Kidney epithelial cell (primary cell): ENCODE measurements at regions not wholly inside any gene's neighbourhood (a gene's known extent, or its start where the extent isn't known, plus 50 kb on each side); places are given as distances from the start of the nearest gene placed in this dataset.

Experiments used
- DNase-seq: peaks from one replicate; pipeline ENCODE4 v3.0.0-alpha.2; 2010; ENCODE audit warnings: low read depth
- H3K27me3 ChIP-seq: 2 replicates; pipeline ENCODE4 v1.6.0; 2011; ENCODE audit warnings: low read length; ENCODE audit not compliant: control insufficient read depth, insufficient read depth
- H3K36me3 ChIP-seq: 2 replicates; pipeline ENCODE4 v1.5.1; 2011; ENCODE audit warnings: low read length; ENCODE audit not compliant: control insufficient read depth, insufficient read depth
- H3K4me3 ChIP-seq: 2 replicates; pipeline ENCODE4 v1.5.1; 2011; ENCODE audit warnings: low read depth, mild to moderate bottlenecking, control low read depth, low read length
- TF ChIP-seq, protein P1 (sequence below): IDR thresholded peaks from 2 replicates; pipeline ENCODE4 v1.5.1; 2011; ENCODE audit warnings: mild to moderate bottlenecking, moderate library complexity, low read length, control low read depth, inconsistent platforms; ENCODE audit not compliant: insufficient read depth, poor library complexity, severe bottlenecking

DNA sequence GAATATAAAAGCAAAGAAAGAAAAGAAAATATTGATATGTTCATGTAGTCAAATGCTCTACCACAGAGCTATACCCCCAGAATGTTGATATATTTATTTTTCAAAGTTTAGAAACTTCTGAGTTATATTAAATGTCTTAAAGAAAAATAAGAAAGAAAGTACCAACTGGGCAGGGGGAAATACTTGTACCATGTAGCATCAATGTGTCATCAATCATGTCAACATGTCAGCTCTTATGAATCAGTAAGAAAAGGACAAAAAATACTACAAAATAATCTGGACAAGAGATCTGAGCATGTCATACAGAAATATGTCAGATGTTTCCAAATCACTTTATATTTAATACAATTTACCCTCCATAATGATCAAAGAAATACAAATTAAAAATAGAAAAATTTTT, 595.1 kb upstream of the ATP2B1 start:
- DNase-seq = no peak
- no peak overlapping the region for H3K4me3 ChIP-seq
- no peaks in the 10 kb centered on the region for H3K36me3 ChIP-seq
- H3K27me3 ChIP-seq = no peaks in the 10 kb centered on the region
- TF ChIP-seq, protein P1, sequence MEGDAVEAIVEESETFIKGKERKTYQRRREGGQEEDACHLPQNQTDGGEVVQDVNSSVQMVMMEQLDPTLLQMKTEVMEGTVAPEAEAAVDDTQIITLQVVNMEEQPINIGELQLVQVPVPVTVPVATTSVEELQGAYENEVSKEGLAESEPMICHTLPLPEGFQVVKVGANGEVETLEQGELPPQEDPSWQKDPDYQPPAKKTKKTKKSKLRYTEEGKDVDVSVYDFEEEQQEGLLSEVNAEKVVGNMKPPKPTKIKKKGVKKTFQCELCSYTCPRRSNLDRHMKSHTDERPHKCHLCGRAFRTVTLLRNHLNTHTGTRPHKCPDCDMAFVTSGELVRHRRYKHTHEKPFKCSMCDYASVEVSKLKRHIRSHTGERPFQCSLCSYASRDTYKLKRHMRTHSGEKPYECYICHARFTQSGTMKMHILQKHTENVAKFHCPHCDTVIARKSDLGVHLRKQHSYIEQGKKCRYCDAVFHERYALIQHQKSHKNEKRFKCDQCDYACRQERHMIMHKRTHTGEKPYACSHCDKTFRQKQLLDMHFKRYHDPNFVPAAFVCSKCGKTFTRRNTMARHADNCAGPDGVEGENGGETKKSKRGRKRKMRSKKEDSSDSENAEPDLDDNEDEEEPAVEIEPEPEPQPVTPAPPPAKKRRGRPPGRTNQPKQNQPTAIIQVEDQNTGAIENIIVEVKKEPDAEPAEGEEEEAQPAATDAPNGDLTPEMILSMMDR = no peak

DNA sequence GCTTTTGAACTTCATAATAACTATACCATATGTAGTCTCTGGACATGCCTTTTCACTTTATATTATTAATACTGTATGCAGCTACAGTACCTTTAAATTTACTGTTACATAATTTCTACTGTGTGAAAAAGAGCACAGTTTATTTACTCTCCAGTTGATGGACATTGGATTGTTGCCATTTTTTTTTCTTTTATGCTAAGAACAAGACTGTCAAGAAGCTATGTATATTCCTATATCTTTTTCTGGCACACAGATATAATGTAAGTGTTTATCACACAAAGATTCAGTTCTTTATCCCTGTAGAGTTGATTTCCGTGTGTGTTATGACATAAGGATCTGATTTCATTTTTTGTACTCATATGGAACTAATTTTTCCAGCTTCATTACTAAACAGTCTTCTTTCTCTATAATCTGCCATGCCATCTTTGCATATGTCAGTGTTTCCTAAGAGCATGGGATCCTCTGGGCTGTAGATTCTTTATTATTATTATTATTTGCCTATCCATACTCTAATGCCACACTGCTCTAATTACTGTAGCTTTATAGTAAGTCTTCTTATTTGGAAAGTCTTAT, 593.0 kb upstream of the ATP2B1 start:
- no peak for DNase-seq
- Histone ChIP-seq H3K36me3 (no peaks in the 10 kb centered on the region), H3K4me3 (no peak overlapping the region), H3K27me3 (no peaks in the 10 kb centered on the region)
- TF ChIP-seq, protein P1 = no peak

DNA sequence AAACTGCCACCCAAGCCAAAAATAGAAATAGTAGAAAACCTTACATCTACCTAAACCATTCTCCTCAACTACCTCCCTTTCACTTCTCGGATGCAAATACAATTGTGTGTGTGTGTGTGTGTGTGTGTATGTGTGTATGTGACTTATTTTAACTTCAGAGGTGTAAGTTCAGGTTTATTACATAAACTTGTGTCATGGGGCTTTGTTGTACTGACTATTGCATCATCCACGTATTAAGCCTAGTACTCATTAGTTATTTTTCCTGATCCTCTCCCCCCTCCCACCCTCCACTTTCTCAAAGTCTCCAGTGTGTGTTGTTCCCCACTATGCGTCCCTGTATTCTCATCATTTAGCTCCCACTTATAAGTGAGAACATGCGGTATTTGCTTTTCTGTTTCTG, 592.5 kb upstream of the ATP2B1 start:
- no peaks in the 10 kb centered on the region for H3K36me3 ChIP-seq
- H3K27me3 ChIP-seq = no peaks in the 10 kb centered on the region
- TF ChIP-seq, protein P1 = no peak
- no peak for DNase-seq
- H3K4me3 ChIP-seq = no peak overlapping the region

DNA sequence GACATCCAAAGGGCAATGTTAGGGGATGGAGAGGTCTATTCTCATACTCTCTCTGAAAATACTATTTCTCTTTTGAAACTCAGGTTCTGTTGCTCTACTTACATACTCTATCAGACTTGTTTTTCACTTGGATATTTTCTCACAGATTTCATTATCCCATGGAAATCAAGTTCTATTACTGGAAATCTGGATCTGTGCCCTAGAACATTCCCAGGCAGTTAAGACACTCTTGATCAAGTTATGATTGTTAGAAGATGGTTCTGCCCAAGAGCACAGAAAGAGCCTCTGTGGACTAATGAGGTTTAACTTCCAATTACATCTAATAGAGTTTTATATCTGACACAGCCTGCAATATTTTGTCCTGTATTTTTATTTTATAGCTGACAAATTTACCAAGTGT, 591.0 kb upstream of the ATP2B1 start:
- no peak overlapping the region for H3K4me3 ChIP-seq
- no peaks in the 10 kb centered on the region for H3K27me3 ChIP-seq
- H3K36me3 ChIP-seq = no peaks in the 10 kb centered on the region
- TF ChIP-seq, protein P1 = no peak
- no peak for DNase-seq

DNA sequence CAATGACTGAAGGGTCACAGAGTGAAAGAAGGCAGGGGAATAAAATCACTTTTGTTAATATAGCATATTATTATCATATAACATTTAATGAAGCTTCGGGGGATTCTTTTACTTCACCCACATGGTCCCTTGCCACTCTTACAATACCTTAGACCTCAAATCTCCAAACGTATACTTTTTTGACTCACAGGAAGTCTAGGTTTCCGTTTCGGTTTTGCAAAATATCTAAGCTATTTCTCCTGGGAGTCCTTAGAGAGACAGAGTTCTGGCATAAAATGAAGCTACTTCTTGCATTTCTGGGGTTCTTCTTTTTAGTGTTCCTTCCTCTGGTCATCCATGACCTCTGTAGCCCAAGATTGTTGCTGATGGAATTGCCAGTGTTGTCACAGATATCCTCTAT, 590.5 kb upstream of the ATP2B1 start:
- Histone ChIP-seq H3K4me3 (no peak overlapping the region), H3K27me3 (no peaks in the 10 kb centered on the region), H3K36me3 (no peaks in the 10 kb centered on the region)
- TF ChIP-seq, protein P1 = no peak
- no peak for DNase-seq

DNA sequence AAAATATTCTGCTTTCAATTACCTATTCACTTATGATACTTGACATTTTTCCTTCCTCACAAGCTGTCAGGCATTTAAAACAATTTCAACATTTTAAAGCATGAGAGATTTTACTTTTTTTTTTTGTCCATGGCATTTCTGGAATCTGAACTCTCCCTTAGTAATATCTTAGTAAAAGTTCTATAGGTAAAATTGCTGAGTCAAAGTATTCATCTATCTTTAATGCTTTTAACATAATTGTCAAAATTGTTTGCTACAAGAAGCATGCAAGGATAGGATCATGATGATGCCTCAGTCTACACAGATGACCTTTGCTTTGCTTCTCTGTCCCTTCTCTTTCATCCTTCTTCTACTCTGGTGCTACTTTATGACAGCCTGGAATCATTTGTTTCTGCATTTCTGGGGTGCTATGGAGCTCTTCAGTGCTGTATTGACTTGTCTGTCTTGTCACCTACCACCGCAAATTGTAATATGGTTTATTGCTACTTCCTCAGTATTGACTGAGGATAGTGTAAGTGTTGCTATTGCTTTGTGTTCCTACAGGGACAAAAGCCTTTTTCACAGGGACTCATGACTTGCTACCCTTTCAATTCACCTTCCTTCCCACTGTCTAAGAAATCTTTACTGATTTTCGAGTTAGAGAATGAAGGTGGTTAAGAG, 589.8 kb upstream of the ATP2B1 start:
- TF ChIP-seq, protein P1 = no peak
- no peaks in the 10 kb centered on the region for H3K27me3 ChIP-seq
- no peak for DNase-seq

More for the DNA sequence above, 589.8 kb upstream of the ATP2B1 start:
- H3K4me3 ChIP-seq = no peak overlapping the region
- H3K36me3 ChIP-seq = no peaks in the 10 kb centered on the region
